ENCODE measurements at regions not wholly inside any gene's neighbourhood (a gene's known extent, or its start where the extent isn't known, plus 50 kb on each side); places are given as distances from the start of the nearest gene placed in this dataset.

- Histone ChIP-seq H2AK5ac (ENCODE audit: low read depth, low read length) (no peak overlapping the region), H4K91ac (ENCODE audit: insufficient read depth, low read depth, low read length) (peak overlapping the region; percentile 39; the same call in 1 of the 2 replicates), H3K9me3 (ENCODE audit: control insufficient read depth, insufficient read depth, low read length) (no peaks in the 10 kb centered on the region; the same call in 1 of the 2 replicates), H2AK9ac (replicated peaks; ENCODE audit: low read depth, low read length, poor library complexity) (no peak overlapping the region), H3K9ac (ENCODE audit: low read depth, low read length) (no peak overlapping the region), H2BK120ac (ENCODE audit: low read depth, low read length) (no peak overlapping the region; the same call in 1 of the 2 replicates), H3K4me3 (ENCODE audit: insufficient read depth, low read depth, low read length) (no peak overlapping the region), H3K4me1 (ENCODE audit: control insufficient read depth, insufficient read depth, low read length) (peaks cover 4% of the 10 kb centered on the region; the same call in 1 of the 2 replicates), H3K9me1 (ENCODE audit: insufficient read depth, low read length) (no peaks in the 10 kb centered on the region), H2BK15ac (ENCODE audit: low read depth, low read length) (no peak overlapping the region), H2BK5ac (ENCODE audit: low read depth, low read length, poor library complexity, severe bottlenecking) (no peak overlapping the region), H3K23ac (ENCODE audit: low read depth, low read length) (no peak overlapping the region), H3K27ac (ENCODE audit: insufficient read depth, low read length) (no peak overlapping the region), H4K20me1 (ENCODE audit: insufficient read depth, low read length) (no peaks in the 10 kb centered on the region), H3K27me3 (ENCODE audit: control insufficient read depth, insufficient read depth, low read length) (no peaks in the 10 kb centered on the region; the same call in 1 of the 2 replicates), H4K8ac (ENCODE audit: low read depth in 2 of 2, low read length in 2 of 2) (no peak overlapping the region), H3K79me1 (ENCODE audit: low read depth in 1 of 2, low read length in 2 of 2) (no peaks in the 10 kb centered on the region), H3K56ac (ENCODE audit: extremely low read depth, insufficient read depth, low read length) (no peak overlapping the region), H3K4ac (ENCODE audit: low read depth, low read length) (0 out of 2 replicates have a peak overlapping the region, but pooled peaks have one; percentile 29), H3K36me3 (ENCODE audit: control insufficient read depth, insufficient read depth, low read length) (no peaks in the 10 kb centered on the region), H4K5ac (ENCODE audit: low read depth, low read length) (no peak overlapping the region; the same call in 1 of the 2 replicates), H3K4me2 (ENCODE audit: low read depth, low read length) (no peak overlapping the region), H3K14ac (replicated peaks; ENCODE audit: low read depth, low read length) (no peak overlapping the region), H2BK20ac (ENCODE audit: low read depth, low read length) (no peak overlapping the region; the same call in 1 of the 2 replicates), H2AFZ (replicated peaks; ENCODE audit: low read length, poor library complexity) (no peak overlapping the region), H3K18ac (ENCODE audit: low read depth, low read length) (peak overlapping the region; percentile 30; the same call in 1 of the 2 replicates)
- BruUV-seq (replicated peaks) = no TSS peak
- dilution Hi-C loops (cut with HindIII; ENCODE audit: low sequenced_read_pairs, unreplicated experiment) (no loop called here), in situ Hi-C loops (cut with MboI; ENCODE audit: low sequenced_read_pairs) (no loop called here), intact Hi-C loops (cut with micrococcal nuclease) (no loop called here)
- CTCF ChIA-PET = no interaction called here
- DNase-seq (peak; percentile 92), ATAC-seq (ENCODE audit: low read depth) (peak; percentile 79)
- POLR2A ChIA-PET (ENCODE audit: unreplicated experiment) = no interaction called here
- no CpG with 5 or more reads among the region's 4 CpGs for WGBS, 2 experiments (ENCODE audit: extremely low coverage in 2 of 2, insufficient read length in 1 of 2)
- TF ChIP-seq MXI1 (IDR thresholded peaks at IDR 0.05; ENCODE audit: borderline replicate concordance, low read depth, low read length) (no peak), RCOR1 (IDR thresholded peaks at IDR 0.05; ENCODE audit: insufficient replicate concordance, low read length) (no peak), RAD21 (IDR thresholded peaks at IDR 0.05; ENCODE audit: low read length) (no peak), MAFK (IDR thresholded peaks at IDR 0.05; ENCODE audit: low read depth, low read length) (no peak), CHD1 (IDR thresholded peaks at IDR 0.05; ENCODE audit: low read depth, low read length) (no peak), CEBPB (IDR thresholded peaks at IDR 0.05; ENCODE audit: low read depth, low read length) (peak; percentile 64; the same call in 1 of the 2 replicates), USF2 (IDR thresholded peaks at IDR 0.05; ENCODE audit: low read depth, low read length) (peak; percentile 73), SMC3 (IDR thresholded peaks at IDR 0.05; ENCODE audit: low read depth, low read length) (no peak), BHLHE40 (IDR thresholded peaks at IDR 0.05; ENCODE audit: low read depth, low read length) (peak; percentile 82), RFX5 (IDR thresholded peaks at IDR 0.05; ENCODE audit: low read depth, low read length) (no peak), MAZ (IDR thresholded peaks at IDR 0.05; ENCODE audit: borderline replicate concordance, low read depth, low read length) (no peak), CTCF (conservative IDR thresholded peaks at IDR 0.05; ENCODE audit: low read depth, low read length) (no peak), POLR2A (IDR thresholded peaks at IDR 0.05; ENCODE audit: low read depth, low read length) (no peak), FOS (IDR thresholded peaks at IDR 0.05; ENCODE audit: low read depth, low read length) (peak; percentile 72), NFE2L2 (IDR thresholded peaks at IDR 0.05; ENCODE audit: low read depth, low read length) (peak; percentile 57; the same call in 1 of the 2 replicates)
Measured at GRCh38 chr10:10589540-10590303, 427.9 kb upstream of the CELF2 start.

Measured in IMR-90 (cell line).